ENCODE measurements at regions not wholly inside any gene's neighbourhood (a gene's known extent, or its start where the extent isn't known, plus 50 kb on each side); places are given as distances from the start of the nearest gene placed in this dataset.

GRCh38 chr4:116736756-116737155 lies 348.6 kb downstream of the TRAM1L1 start:
- no peak for TF ChIP-seq FOS (IDR thresholded peaks at IDR 0.05; ENCODE audit: low read depth, low read length)
- no peak for TF ChIP-seq NFE2L2 (IDR thresholded peaks at IDR 0.05; ENCODE audit: low read depth, low read length)
- no peak for TF ChIP-seq RFX5 (IDR thresholded peaks at IDR 0.05; ENCODE audit: low read depth, low read length)
- no peak for TF ChIP-seq MXI1 (IDR thresholded peaks at IDR 0.05; ENCODE audit: borderline replicate concordance, low read depth, low read length)
- no peak for TF ChIP-seq ELK1 (IDR thresholded peaks at IDR 0.05; ENCODE audit: borderline replicate concordance, low read depth, low read length)
- TF ChIP-seq BHLHE40 (IDR thresholded peaks at IDR 0.05; ENCODE audit: low read depth, low read length), result no peak
- TF ChIP-seq SMC3 (IDR thresholded peaks at IDR 0.05; ENCODE audit: low read depth, low read length), result no peak
- TF ChIP-seq MAFK (IDR thresholded peaks at IDR 0.05; ENCODE audit: low read depth, low read length), result no peak
- TF ChIP-seq POLR2A (IDR thresholded peaks at IDR 0.05; ENCODE audit: low read depth, low read length), result no peak
- no peak for TF ChIP-seq RAD21 (IDR thresholded peaks at IDR 0.05; ENCODE audit: low read length)
- TF ChIP-seq CHD1 (IDR thresholded peaks at IDR 0.05; ENCODE audit: low read depth, low read length), result no peak
- TF ChIP-seq USF2 (IDR thresholded peaks at IDR 0.05; ENCODE audit: low read depth, low read length), result no peak
- no peak for TF ChIP-seq CEBPB (IDR thresholded peaks at IDR 0.05; ENCODE audit: low read depth, low read length)
- no peak for TF ChIP-seq CTCF (conservative IDR thresholded peaks at IDR 0.05; ENCODE audit: low read depth, low read length)
- no peak for TF ChIP-seq RCOR1 (IDR thresholded peaks at IDR 0.05; ENCODE audit: insufficient replicate concordance, low read length)
- no peak for TF ChIP-seq MAZ (IDR thresholded peaks at IDR 0.05; ENCODE audit: borderline replicate concordance, low read depth, low read length)

More at GRCh38 chr4:116736756-116737155, 348.6 kb downstream of the TRAM1L1 start:
- no peak overlapping the region for H3K56ac ChIP-seq (ENCODE audit: extremely low read depth, insufficient read depth, low read length)
- no peak overlapping the region for H3K4me2 ChIP-seq (ENCODE audit: low read depth, low read length)
- no peaks in the 10 kb centered on the region for H3K36me3 ChIP-seq (ENCODE audit: control insufficient read depth, insufficient read depth, low read length)
- H3K9me3 ChIP-seq (ENCODE audit: control insufficient read depth, insufficient read depth, low read length), result peaks cover 6% of the 10 kb centered on the region; the same call in 1 of the 2 replicates
- H3K4me3 ChIP-seq (ENCODE audit: insufficient read depth, low read depth, low read length), result no peak overlapping the region
- H3K4ac ChIP-seq (ENCODE audit: low read depth, low read length), result no peak overlapping the region
- H4K91ac ChIP-seq (ENCODE audit: insufficient read depth, low read depth, low read length), result no peak overlapping the region
- no peaks in the 10 kb centered on the region for H3K4me1 ChIP-seq (ENCODE audit: control insufficient read depth, insufficient read depth, low read length)
- ATAC-seq (ENCODE audit: low read depth), result no peak
- no peak overlapping the region for H2BK20ac ChIP-seq (ENCODE audit: low read depth, low read length)
- no peak overlapping the region for H3K9ac ChIP-seq (ENCODE audit: low read depth, low read length)
- no peak overlapping the region for H2BK120ac ChIP-seq (ENCODE audit: low read depth, low read length)
- no peak overlapping the region for H2BK5ac ChIP-seq (ENCODE audit: low read depth, low read length, poor library complexity, severe bottlenecking)
- ChIA-PET CTCF (no interaction called here), POLR2A (ENCODE audit: unreplicated experiment) (no interaction called here)
- H2AK5ac ChIP-seq (ENCODE audit: low read depth, low read length), result no peak overlapping the region
- no TSS peak for BruUV-seq (replicated peaks)
- H3K79me1 ChIP-seq (ENCODE audit: low read depth in 1 of 2, low read length in 2 of 2), result no peaks in the 10 kb centered on the region
- H3K27ac ChIP-seq (ENCODE audit: insufficient read depth, low read length), result no peak overlapping the region
- no peaks in the 10 kb centered on the region for H3K27me3 ChIP-seq (ENCODE audit: control insufficient read depth, insufficient read depth, low read length)
- WGBS, 2 experiments (ENCODE audit: extremely low coverage in 2 of 2, insufficient read length in 1 of 2), result no CpG with 5 or more reads among the region's 1 CpG
- H3K23ac ChIP-seq (ENCODE audit: low read depth, low read length), result no peak overlapping the region
- no peak overlapping the region for H2AK9ac ChIP-seq (replicated peaks; ENCODE audit: low read depth, low read length, poor library complexity)
- no peak overlapping the region for H3K14ac ChIP-seq (replicated peaks; ENCODE audit: low read depth, low read length)
- no peak overlapping the region for H4K5ac ChIP-seq (ENCODE audit: low read depth, low read length)
- no peaks in the 10 kb centered on the region for H4K20me1 ChIP-seq (ENCODE audit: insufficient read depth, low read length)
- H4K8ac ChIP-seq (ENCODE audit: low read depth in 2 of 2, low read length in 2 of 2), result no peak overlapping the region
- dilution Hi-C loops (cut with HindIII; ENCODE audit: low sequenced_read_pairs, unreplicated experiment) (no loop called here), in situ Hi-C loops (cut with MboI; ENCODE audit: low sequenced_read_pairs) (no loop called here), intact Hi-C loops (cut with micrococcal nuclease) (no loop called here)
- H3K18ac ChIP-seq (ENCODE audit: low read depth, low read length), result no peak overlapping the region
- no peak overlapping the region for H2AFZ ChIP-seq (replicated peaks; ENCODE audit: low read length, poor library complexity)
- no peaks in the 10 kb centered on the region for H3K9me1 ChIP-seq (ENCODE audit: insufficient read depth, low read length)
- DNase-seq, result no peak
- no peak overlapping the region for H2BK15ac ChIP-seq (ENCODE audit: low read depth, low read length)

Measured in IMR-90 (cell line).